NCI-H526 (cell line): ENCODE measurements at regions not wholly inside any gene's neighbourhood (a gene's known extent, or its start where the extent isn't known, plus 50 kb on each side); places are given as distances from the start of the nearest gene placed in this dataset.
"Not testable (repeated sequence)": the region's sequence is repeated elsewhere in the genome, so short reads cannot be mapped to it uniquely, and the experiment has no call there.

ENCODE experiments used
- DNase-seq, 2 experiments: peaks; one replicate each; lab custom pipeline; 2025; lab: John Stamatoyannopoulos, UW

- DNase-seq = no peak
Observed at GRCh38 chr12:46518729-46519128, 146.2 kb upstream of the SLC38A2 start.

- no peak for DNase-seq
Observed at GRCh38 chr12:46518169-46518568, 145.6 kb upstream of the SLC38A2 start.

GRCh38 chr12:46517579-46517962 is 145.0 kb upstream of the SLC38A2 start:
- DNase-seq = no peak

- no peak for DNase-seq
Observed at GRCh38 chr12:46516933-46517578, 144.5 kb upstream of the SLC38A2 start.

- no peak for DNase-seq
Observed at GRCh38 chr12:46516238-46516932, 143.8 kb upstream of the SLC38A2 start.

- DNase-seq = no peak
Observed at GRCh38 chr12:46515829-46516228, 143.3 kb upstream of the SLC38A2 start.

GRCh38 chr12:46514886-46515285 is 142.3 kb upstream of the SLC38A2 start:
- DNase-seq = no peak

GRCh38 chr12:46510257-46510656 is 137.7 kb upstream of the SLC38A2 start:
- DNase-seq = not testable (repeated sequence)

GRCh38 chr12:46509135-46509534 is 136.6 kb upstream of the SLC38A2 start:
- DNase-seq = no peak

- DNase-seq = no peak
Observed at GRCh38 chr12:46508651-46509050, 136.1 kb upstream of the SLC38A2 start.

- DNase-seq = no peak
Observed at GRCh38 chr12:46507766-46508165, 135.2 kb upstream of the SLC38A2 start.

- no peak for DNase-seq
Observed at GRCh38 chr12:46506961-46507360, 134.4 kb upstream of the SLC38A2 start.

GRCh38 chr12:46506198-46506597 is 133.6 kb upstream of the SLC38A2 start:
- DNase-seq = no peak

- no peak for DNase-seq
Observed at GRCh38 chr12:46504494-46504893, 131.9 kb upstream of the SLC38A2 start.

- no peak for DNase-seq
Observed at GRCh38 chr12:46503637-46504175, 131.1 kb upstream of the SLC38A2 start.

GRCh38 chr12:46500673-46501072 is 128.1 kb upstream of the SLC38A2 start:
- no peak for DNase-seq

GRCh38 chr12:46499901-46500300 is 127.3 kb upstream of the SLC38A2 start:
- no peak for DNase-seq

GRCh38 chr12:46499226-46499625 is 126.7 kb upstream of the SLC38A2 start:
- DNase-seq = no peak

- DNase-seq = no peak
Observed at GRCh38 chr12:46497739-46498138, 125.2 kb upstream of the SLC38A2 start.

- DNase-seq = no peak
Observed at GRCh38 chr12:46494424-46494823, 121.9 kb upstream of the SLC38A2 start.

- DNase-seq = no peak
Observed at GRCh38 chr12:46493834-46494181, 121.2 kb upstream of the SLC38A2 start.

- DNase-seq = no peak
Observed at GRCh38 chr12:46493150-46493833, 120.7 kb upstream of the SLC38A2 start.

GRCh38 chr12:46492471-46493085 is 120.0 kb upstream of the SLC38A2 start:
- DNase-seq = no peak
